ENCODE measurements at regions not wholly inside any gene's neighbourhood (a gene's known extent, or its start where the extent isn't known, plus 50 kb on each side); places are given as distances from the start of the nearest gene placed in this dataset.

DNA sequence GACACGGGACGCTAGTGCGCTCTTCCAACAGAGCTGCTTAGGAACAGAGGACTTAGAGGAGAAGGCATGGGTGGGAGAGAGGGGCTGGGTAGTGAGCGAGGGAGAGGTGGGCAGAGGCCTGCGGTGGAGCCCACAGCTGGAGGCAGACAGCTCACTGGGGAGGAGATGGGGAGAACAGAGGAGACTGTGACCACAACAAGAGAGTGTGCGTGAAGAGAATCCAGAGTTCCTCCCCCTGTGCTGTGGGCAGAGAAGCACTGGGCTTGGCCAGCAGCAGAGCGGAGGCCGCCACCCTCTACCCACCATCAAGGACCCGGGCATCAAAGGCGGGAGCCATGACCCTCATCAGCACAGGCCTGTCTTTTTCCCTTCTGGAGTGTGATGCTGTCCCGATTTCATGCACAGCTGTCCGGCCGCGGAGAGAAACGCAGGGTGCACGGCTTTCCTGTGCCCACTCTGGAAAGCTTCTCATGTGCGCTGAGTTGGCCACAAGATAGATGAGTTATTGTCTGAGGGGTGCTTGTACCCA is 228.3 kb upstream of the IRX4 start:
- TF ChIP-seq POLR2AphosphoS5 (IDR thresholded peaks at IDR 0.05; ENCODE audit: insufficient read depth, low read depth, low read length) (no peak), EZH2 (IDR thresholded peaks at IDR 0.05; ENCODE audit: borderline replicate concordance, low read depth, low read length, severe bottlenecking) (no peak), POLR2A (IDR thresholded peaks at IDR 0.05; ENCODE audit: low read depth, low read length) (no peak)
- TF ChIP-seq, protein P1, sequence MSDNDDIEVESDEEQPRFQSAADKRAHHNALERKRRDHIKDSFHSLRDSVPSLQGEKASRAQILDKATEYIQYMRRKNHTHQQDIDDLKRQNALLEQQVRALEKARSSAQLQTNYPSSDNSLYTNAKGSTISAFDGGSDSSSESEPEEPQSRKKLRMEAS (IDR thresholded peaks at IDR 0.05; ENCODE audit: insufficient read depth, insufficient read length): no peak

Measured in endothelial cell of umbilical vein (primary cell).